DND-41 (cell line): ENCODE measurements at regions not wholly inside any gene's neighbourhood (a gene's known extent, or its start where the extent isn't known, plus 50 kb on each side); places are given as distances from the start of the nearest gene placed in this dataset.
A peak's percentile ranks its signal among the peaks of the same experiment; 100 is the strongest.

ENCODE experiments used
- CTCF ChIP-seq: IDR thresholded peaks from 2 replicates; pipeline ENCODE4 v1.5.1; 2012; ENCODE audit warnings: borderline replicate concordance, low read length, moderate library complexity, mild to moderate bottlenecking; ENCODE audit not compliant: poor library complexity, severe bottlenecking; ENCODE audit errors: extremely low read depth
- EZH2 ChIP-seq: IDR thresholded peaks from 3 replicates; pipeline ENCODE4 v1.6.1; 2012; ENCODE audit warnings: borderline replicate concordance, low read depth, mild to moderate bottlenecking, moderate library complexity, low read length, inconsistent platforms; ENCODE audit not compliant: severe bottlenecking

DNA sequence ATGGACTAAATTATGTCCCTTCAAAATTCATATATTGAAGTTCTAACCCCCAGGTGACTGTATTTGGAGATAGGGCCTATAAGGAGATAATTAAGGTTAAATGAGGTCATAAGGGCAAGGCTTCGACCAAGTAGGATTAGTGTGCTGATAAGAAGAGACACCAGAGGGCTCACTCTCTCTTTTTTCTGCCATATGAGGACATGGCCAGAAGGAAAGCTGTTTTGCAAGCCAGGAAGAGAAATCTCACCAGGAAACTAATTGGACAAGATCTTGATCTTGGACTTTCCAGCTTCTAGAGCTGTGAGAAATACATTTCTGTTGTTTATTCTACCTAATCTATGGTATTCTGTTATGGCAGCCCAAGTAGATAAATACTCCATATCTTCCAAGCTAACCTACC is 503.6 kb upstream of the NAALADL2 start:
- TF ChIP-seq CTCF (peak; percentile 29), EZH2 (no peak)
